MM.1S (cell line): ENCODE measurements at regions not wholly inside any gene's neighbourhood (a gene's known extent, or its start where the extent isn't known, plus 50 kb on each side); places are given as distances from the start of the nearest gene placed in this dataset.
"Not testable (repeated sequence)": the region's sequence is repeated elsewhere in the genome, so short reads cannot be mapped to it uniquely, and the experiment has no call there.

Experiments used
- DNase-seq: peaks from one replicate; pipeline ENCODE4 v3.0.0-alpha.2; 2015
- H2AFZ ChIP-seq: fragments of 300-600 bp; sonication (generic); 2 replicates; pipeline ENCODE4 v1.6.0; 2016; ENCODE audit warnings: antibody characterized with exemption, low read length
- H3F3A ChIP-seq: fragments of 300-600 bp; sonication (generic); 2 replicates; pipeline ENCODE4 v1.6.1; 2016; ENCODE audit warnings: mild to moderate bottlenecking, antibody characterized with exemption, low read length, moderate library complexity, mixed read lengths; ENCODE audit not compliant: insufficient read depth
- H3K27ac ChIP-seq: fragments of 300-600 bp; sonication (generic); 2 replicates; pipeline ENCODE4 v1.5.1; 2016; ENCODE audit warnings: mild to moderate bottlenecking, low read length
- H3K27me3 ChIP-seq: fragments of 300-600 bp; sonication (generic); replicated peaks from 2 replicates; pipeline ENCODE4 v1.6.0; 2016; ENCODE audit warnings: low read length; ENCODE audit not compliant: insufficient read depth
- H3K36me3 ChIP-seq: fragments of 300-600 bp; sonication (generic); replicated peaks from 2 replicates; pipeline ENCODE4 v1.6.1; 2016; ENCODE audit warnings: mild to moderate bottlenecking, low read length, mixed read lengths; ENCODE audit not compliant: insufficient read depth
- H3K4me1 ChIP-seq: fragments of 300-600 bp; sonication (generic); 2 replicates; pipeline ENCODE4 v1.6.1; 2016; ENCODE audit warnings: low read length, mixed read lengths
- H3K4me2 ChIP-seq: fragments of 300-600 bp; sonication (generic); 2 replicates; pipeline ENCODE4 v1.6.0; 2016; ENCODE audit warnings: low read depth, low read length
- H3K4me3 ChIP-seq: fragments of 300-600 bp; sonication (generic); 2 replicates; pipeline ENCODE4 v1.5.1; 2016; ENCODE audit warnings: low read length, mixed read lengths
- H3K79me2 ChIP-seq: fragments of 300-600 bp; sonication (generic); 2 replicates; pipeline ENCODE4 v1.6.1; 2016; ENCODE audit warnings: mixed run types, low read length, mixed read lengths
- H3K9ac ChIP-seq: fragments of 300-600 bp; sonication (generic); 2 replicates; pipeline ENCODE4 v1.6.1; 2016; ENCODE audit warnings: low read length, mixed read lengths
- H3K9me2 ChIP-seq: fragments of 300-600 bp; sonication (generic); replicated peaks from 2 replicates; pipeline ENCODE4 v1.6.1; 2016; ENCODE audit warnings: mild to moderate bottlenecking, low read length, mixed read lengths; ENCODE audit not compliant: insufficient read depth
- H3K9me3 ChIP-seq: fragments of 300-600 bp; sonication (generic); replicated peaks from 2 replicates; pipeline ENCODE4 v1.6.1; 2016; ENCODE audit warnings: mild to moderate bottlenecking, low read length, mixed read lengths; ENCODE audit not compliant: insufficient read depth
- H4K20me1 ChIP-seq: fragments of 300-600 bp; sonication (generic); 2 replicates; pipeline ENCODE4 v1.6.1; 2016; ENCODE audit warnings: mild to moderate bottlenecking, low read length, moderate library complexity, mixed read lengths; ENCODE audit not compliant: insufficient read depth
- CTCF ChIP-seq: fragments of 300-600 bp; sonication (generic); IDR thresholded peaks from 2 replicates; pipeline ENCODE4 v1.5.1; 2016; ENCODE audit warnings: antibody characterized with exemption, low read length, mixed read lengths
- EZH2 ChIP-seq: fragments of 300-600 bp; sonication (generic); optimal IDR thresholded peaks from 2 replicates; pipeline ENCODE3; 2017; ENCODE audit warnings: low read depth, mild to moderate bottlenecking, antibody characterized with exemption, low read length, mixed read lengths
- EZH2phosphoT487 ChIP-seq: fragments of 300-600 bp; sonication (generic); IDR thresholded peaks from 2 replicates; pipeline ENCODE4 v1.6.1; 2018; ENCODE audit warnings: antibody characterized with exemption, low read length

GRCh38 chr15:44836094-44836493 lies 99.8 kb downstream of the TRIM69 start:
- Histone ChIP-seq H4K20me1 (no peaks in the 10 kb centered on the region), H3K27ac (no peak overlapping the region), H3F3A (no peaks in the 10 kb centered on the region), H2AFZ (no peak overlapping the region), H3K27me3 (no peaks in the 10 kb centered on the region), H3K4me3 (no peak overlapping the region), H3K9ac (no peak overlapping the region), H3K4me1 (no peaks in the 10 kb centered on the region), H3K9me3 (no peaks in the 10 kb centered on the region), H3K79me2 (no peaks in the 10 kb centered on the region), H3K36me3 (no peaks in the 10 kb centered on the region), H3K4me2 (no peak overlapping the region), H3K9me2 (no peaks in the 10 kb centered on the region)
- TF ChIP-seq EZH2 (no peak), CTCF (no peak), EZH2phosphoT487 (no peak)
- no peak for DNase-seq

GRCh38 chr15:44838929-44839328 lies 102.6 kb downstream of the TRIM69 start:
- not testable (repeated sequence) for H3K27me3 ChIP-seq, H3K9me2 ChIP-seq, H3K4me2 ChIP-seq, H3K4me3 ChIP-seq, H3K36me3 ChIP-seq, H3K9me3 ChIP-seq, H3F3A ChIP-seq, H3K9ac ChIP-seq, H3K27ac ChIP-seq, H4K20me1 ChIP-seq, H2AFZ ChIP-seq, H3K4me1 ChIP-seq, H3K79me2 ChIP-seq
- peak; percentile 6 for DNase-seq

- not testable (repeated sequence) for H2AFZ ChIP-seq, H4K20me1 ChIP-seq, H3F3A ChIP-seq, H3K4me3 ChIP-seq, H3K27me3 ChIP-seq, H3K36me3 ChIP-seq, H3K9me3 ChIP-seq, H3K79me2 ChIP-seq, H3K9me2 ChIP-seq, H3K4me1 ChIP-seq, H3K4me2 ChIP-seq, H3K27ac ChIP-seq, DNase-seq, H3K9ac ChIP-seq
Measured at GRCh38 chr15:44841762-44842161, 105.4 kb downstream of the TRIM69 start.

- not testable (repeated sequence) for H3K27me3 ChIP-seq, H3K79me2 ChIP-seq, DNase-seq, H3K9ac ChIP-seq, H3K4me3 ChIP-seq, H3K36me3 ChIP-seq, H3K4me2 ChIP-seq, H3K27ac ChIP-seq, H2AFZ ChIP-seq, H3F3A ChIP-seq, H3K4me1 ChIP-seq, H3K9me3 ChIP-seq, H4K20me1 ChIP-seq, H3K9me2 ChIP-seq
Measured at GRCh38 chr15:44842883-44843282, 106.6 kb downstream of the TRIM69 start.

GRCh38 chr15:44844936-44845335 lies 108.6 kb downstream of the TRIM69 start:
- not testable (repeated sequence) for H3K36me3 ChIP-seq, DNase-seq, H3K27ac ChIP-seq

GRCh38 chr15:44846156-44846555 lies 109.8 kb downstream of the TRIM69 start:
- not testable (repeated sequence) for H3K4me2 ChIP-seq, H3K4me1 ChIP-seq, H3K79me2 ChIP-seq, H3K27ac ChIP-seq, DNase-seq, H3K36me3 ChIP-seq, H3K9ac ChIP-seq, H3K9me2 ChIP-seq, H3K27me3 ChIP-seq, H4K20me1 ChIP-seq, H3K4me3 ChIP-seq, H3K9me3 ChIP-seq, H2AFZ ChIP-seq, H3F3A ChIP-seq

More at GRCh38 chr15:44844936-44845335, 108.6 kb downstream of the TRIM69 start:
- not testable (repeated sequence) for H3K4me2 ChIP-seq, H3K9me2 ChIP-seq, H3K4me1 ChIP-seq, H3K79me2 ChIP-seq, H3K27me3 ChIP-seq, H3K9me3 ChIP-seq, H3K4me3 ChIP-seq, H3K9ac ChIP-seq, H4K20me1 ChIP-seq, H2AFZ ChIP-seq, H3F3A ChIP-seq

GRCh38 chr15:44847555-44847954 lies 108.9 kb upstream of the TERB2 start:
- H3K9me3 ChIP-seq, H3K9ac ChIP-seq, H3K79me2 ChIP-seq, H2AFZ ChIP-seq, H4K20me1 ChIP-seq, DNase-seq, H3K4me3 ChIP-seq, H3K27me3 ChIP-seq, H3K4me2 ChIP-seq, H3K36me3 ChIP-seq, H3K9me2 ChIP-seq, H3F3A ChIP-seq, H3K27ac ChIP-seq, H3K4me1 ChIP-seq: not testable (repeated sequence)
